Panc1 (cell line): ENCODE measurements at regions not wholly inside any gene's neighbourhood (a gene's known extent, or its start where the extent isn't known, plus 50 kb on each side); places are given as distances from the start of the nearest gene placed in this dataset.

ENCODE experiments used
- CTCF ChIP-seq: fragments of 450-650 bp; IDR thresholded peaks from 2 replicates; pipeline ENCODE4 v1.5.1; 2017; ENCODE audit warnings: mild to moderate bottlenecking
- POLR2AphosphoS5 ChIP-seq: IDR thresholded peaks from 2 replicates; pipeline ENCODE4 v1.6.1; 2012; ENCODE audit warnings: mild to moderate bottlenecking, low read depth, low read length, moderate library complexity
- REST ChIP-seq, 2 experiments: IDR thresholded peaks; 2 replicates each; pipeline ENCODE4 v1.6.1; 2011 to 2012; ENCODE audit warnings: low read depth in 2 of 2, control low read depth in 1 of 2, low read length in 1 of 2, mild to moderate bottlenecking in 1 of 2, moderate library complexity in 1 of 2; ENCODE audit not compliant: insufficient read depth in 1 of 2
- SIN3A ChIP-seq: IDR thresholded peaks from 2 replicates; pipeline ENCODE4 v1.6.1; 2012; ENCODE audit warnings: low read depth, mild to moderate bottlenecking, low read length, moderate library complexity, borderline replicate concordance; ENCODE audit not compliant: insufficient read depth
- TCF7L2 ChIP-seq: IDR thresholded peaks from 2 replicates; pipeline ENCODE4 v1.6.1; 2011; ENCODE audit warnings: mild to moderate bottlenecking, low read depth, low read length, inconsistent platforms

GRCh38 chr7:49260538-49260937 lies 336.2 kb downstream of the CDC14C start:
- TF ChIP-seq CTCF (no peak), TCF7L2 (no peak), SIN3A (no peak), POLR2AphosphoS5 (no peak), REST (IDR thresholded peaks at IDR 0.05; ENCODE audit: insufficient read depth in 1 of 2, low read depth in 2 of 2, low read length in 1 of 2) (no peak)
